ENCODE measurements at regions not wholly inside any gene's neighbourhood (a gene's known extent, or its start where the extent isn't known, plus 50 kb on each side); places are given as distances from the start of the nearest gene placed in this dataset.

DNA sequence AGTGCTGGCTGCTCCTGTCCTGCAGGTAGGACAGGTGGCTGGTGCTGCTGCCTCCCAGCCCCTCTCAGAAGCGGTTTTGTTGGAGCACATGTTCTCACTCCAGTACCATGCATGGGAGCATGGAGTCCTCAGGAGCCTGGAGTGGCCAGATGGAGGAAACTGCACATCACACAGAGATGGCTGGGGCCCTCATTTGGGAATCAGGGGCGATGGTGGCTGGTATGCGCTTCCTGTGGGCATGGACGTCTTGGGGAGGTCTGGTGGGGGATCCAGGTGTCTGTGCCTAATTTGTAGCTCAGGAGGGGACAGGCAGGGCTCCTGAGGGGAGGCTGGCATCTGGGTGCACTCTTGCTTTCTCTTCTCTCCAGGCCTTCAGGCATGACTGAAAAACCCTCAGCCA, 168.2 kb downstream of the KLF13 start:
- H2AFZ ChIP-seq (ENCODE audit: low read length), result no peak overlapping the region
- H3K79me2 ChIP-seq (ENCODE audit: low read length), result no peaks in the 10 kb centered on the region
- ChIA-PET CTCF (no interaction called here), POLR2A (ENCODE audit: unreplicated experiment) (no interaction called here)
- H3K4me1 ChIP-seq (ENCODE audit: insufficient read depth, low read length), result peaks cover 2% of the 10 kb centered on the region
- 0 out of 2 replicates have a peak, but pooled peaks cover 7% of the 10 kb centered on the region for H3K9me3 ChIP-seq (ENCODE audit: low read length)
- no peak for DNase-seq
- no peak overlapping the region for H3K9ac ChIP-seq (ENCODE audit: low read length)
- intact Hi-C loops (cut with micrococcal nuclease), result loop anchor here (5.0 kb wide), 1 partner anchor 692 kb away; no protein-coding TSS in a partner anchor
- no peaks in the 10 kb centered on the region for H3F3A ChIP-seq (ENCODE audit: low read length, unreplicated experiment)
- no peaks in the 10 kb centered on the region for H3K9me2 ChIP-seq (replicated peaks; ENCODE audit: low read length)
- no peak overlapping the region for H3K4me3 ChIP-seq (ENCODE audit: low read length)
- TF ChIP-seq EZH2 (IDR thresholded peaks at IDR 0.05; ENCODE audit: low read length, unreplicated experiment), result no peak
- H3K36me3 ChIP-seq (ENCODE audit: low read depth, low read length), result no peaks in the 10 kb centered on the region
- no peaks in the 10 kb centered on the region for H4K20me1 ChIP-seq (ENCODE audit: low read length)
- no peak overlapping the region for H3K4me2 ChIP-seq (ENCODE audit: low read length)
- no peak for ATAC-seq
- H3K27ac ChIP-seq (ENCODE audit: low read length), result no peak overlapping the region
- no TSS peak for BruUV-seq (replicated peaks)
- no peaks in the 10 kb centered on the region for H3K27me3 ChIP-seq (ENCODE audit: low read length)

DNA sequence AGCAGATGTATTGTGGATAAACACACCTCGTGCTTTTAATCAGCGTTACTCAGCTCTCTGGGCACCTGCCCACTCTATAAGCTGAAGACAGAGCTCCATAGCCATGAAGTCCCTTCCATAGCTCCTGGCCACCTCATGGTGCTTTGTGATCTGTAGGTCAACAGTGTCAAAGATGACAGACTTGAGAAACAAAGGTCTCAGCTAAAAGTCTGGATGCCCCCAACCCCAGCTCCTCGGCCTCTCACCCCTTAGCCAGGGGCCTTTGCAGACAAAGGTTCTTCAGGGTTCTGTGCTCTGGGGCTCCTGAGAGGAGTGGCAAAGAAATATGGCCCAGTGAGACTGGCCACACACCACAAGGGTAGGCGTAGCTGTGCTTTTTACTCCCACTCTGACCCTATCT, 168.6 kb downstream of the KLF13 start:
- Histone ChIP-seq H3K4me3 (ENCODE audit: low read length) (no peak overlapping the region), H3K9me3 (ENCODE audit: low read length) (0 out of 2 replicates have a peak, but pooled peaks cover 7% of the 10 kb centered on the region), H3K27ac (ENCODE audit: low read length) (no peak overlapping the region), H2AFZ (ENCODE audit: low read length) (no peak overlapping the region), H3K4me1 (ENCODE audit: insufficient read depth, low read length) (no peaks in the 10 kb centered on the region), H3K9me2 (replicated peaks; ENCODE audit: low read length) (no peaks in the 10 kb centered on the region), H3K9ac (ENCODE audit: low read length) (no peak overlapping the region), H3K27me3 (ENCODE audit: low read length) (no peaks in the 10 kb centered on the region), H3K79me2 (ENCODE audit: low read length) (no peaks in the 10 kb centered on the region), H3K36me3 (ENCODE audit: low read depth, low read length) (no peaks in the 10 kb centered on the region), H3K4me2 (ENCODE audit: low read length) (no peak overlapping the region), H3F3A (ENCODE audit: low read length, unreplicated experiment) (no peaks in the 10 kb centered on the region), H4K20me1 (ENCODE audit: low read length) (no peaks in the 10 kb centered on the region)
- ATAC-seq, result no peak
- CTCF ChIA-PET, result no interaction called here
- TF ChIP-seq, protein P1, sequence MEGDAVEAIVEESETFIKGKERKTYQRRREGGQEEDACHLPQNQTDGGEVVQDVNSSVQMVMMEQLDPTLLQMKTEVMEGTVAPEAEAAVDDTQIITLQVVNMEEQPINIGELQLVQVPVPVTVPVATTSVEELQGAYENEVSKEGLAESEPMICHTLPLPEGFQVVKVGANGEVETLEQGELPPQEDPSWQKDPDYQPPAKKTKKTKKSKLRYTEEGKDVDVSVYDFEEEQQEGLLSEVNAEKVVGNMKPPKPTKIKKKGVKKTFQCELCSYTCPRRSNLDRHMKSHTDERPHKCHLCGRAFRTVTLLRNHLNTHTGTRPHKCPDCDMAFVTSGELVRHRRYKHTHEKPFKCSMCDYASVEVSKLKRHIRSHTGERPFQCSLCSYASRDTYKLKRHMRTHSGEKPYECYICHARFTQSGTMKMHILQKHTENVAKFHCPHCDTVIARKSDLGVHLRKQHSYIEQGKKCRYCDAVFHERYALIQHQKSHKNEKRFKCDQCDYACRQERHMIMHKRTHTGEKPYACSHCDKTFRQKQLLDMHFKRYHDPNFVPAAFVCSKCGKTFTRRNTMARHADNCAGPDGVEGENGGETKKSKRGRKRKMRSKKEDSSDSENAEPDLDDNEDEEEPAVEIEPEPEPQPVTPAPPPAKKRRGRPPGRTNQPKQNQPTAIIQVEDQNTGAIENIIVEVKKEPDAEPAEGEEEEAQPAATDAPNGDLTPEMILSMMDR (conservative IDR thresholded peaks at IDR 0.05; ENCODE audit: low read depth, low read length), result no peak
- TF ChIP-seq EZH2 (IDR thresholded peaks at IDR 0.05; ENCODE audit: low read length, unreplicated experiment), result no peak
- POLR2A ChIA-PET (ENCODE audit: unreplicated experiment), result no interaction called here
- intact Hi-C loops (cut with micrococcal nuclease), result no loop called here
- no peak for DNase-seq
- BruUV-seq (replicated peaks), result no TSS peak

DNA sequence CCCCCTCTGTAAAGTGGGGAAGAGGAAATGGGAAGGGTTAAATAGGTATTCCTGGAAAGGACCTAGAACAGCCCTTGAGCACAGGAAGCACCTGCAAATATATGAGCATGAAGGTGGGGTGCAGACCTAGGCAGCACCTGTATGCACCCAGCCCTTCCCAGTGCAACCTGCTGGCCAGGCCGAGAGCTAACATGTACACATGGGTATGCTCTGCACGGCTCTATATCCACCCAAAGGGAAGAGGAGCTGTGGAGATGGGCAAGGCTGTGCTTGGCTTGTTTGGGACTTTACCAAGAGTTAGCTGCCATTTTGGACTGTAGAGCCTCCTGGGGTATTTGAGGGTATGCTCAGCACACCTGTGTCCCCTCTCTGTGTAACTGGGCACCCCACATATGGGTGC, 171.2 kb downstream of the KLF13 start:
- POLR2A ChIA-PET (ENCODE audit: unreplicated experiment), result no interaction called here
- TF ChIP-seq EZH2phosphoT487 (IDR thresholded peaks at IDR 0.05; ENCODE audit: borderline replicate concordance, low read length) (no peak), EZH2 (IDR thresholded peaks at IDR 0.05; ENCODE audit: low read length, unreplicated experiment) (no peak)
- TF ChIP-seq, protein P1 (conservative IDR thresholded peaks at IDR 0.05; ENCODE audit: low read depth, low read length), result no peak
- Histone ChIP-seq H3K4me2 (ENCODE audit: low read length) (no peak overlapping the region), H3K4me1 (ENCODE audit: insufficient read depth, low read length) (no peaks in the 10 kb centered on the region), H3F3A (ENCODE audit: low read length, unreplicated experiment) (no peaks in the 10 kb centered on the region), H3K79me2 (ENCODE audit: low read length) (no peaks in the 10 kb centered on the region), H3K27ac (ENCODE audit: low read length) (no peak overlapping the region), H3K9me2 (replicated peaks; ENCODE audit: low read length) (no peaks in the 10 kb centered on the region), H4K20me1 (ENCODE audit: low read length) (no peaks in the 10 kb centered on the region), H3K27me3 (ENCODE audit: low read length) (peaks cover 8% of the 10 kb centered on the region; the same call in 1 of the 2 replicates), H3K9ac (ENCODE audit: low read length) (no peak overlapping the region), H3K36me3 (ENCODE audit: low read depth, low read length) (no peaks in the 10 kb centered on the region), H3K4me3 (ENCODE audit: low read length) (no peak overlapping the region), H2AFZ (ENCODE audit: low read length) (no peak overlapping the region), H3K9me3 (ENCODE audit: low read length) (no peaks in the 10 kb centered on the region)
- ATAC-seq (no peak), DNase-seq (no peak)
- BruUV-seq (replicated peaks), result no TSS peak
- intact Hi-C loops (cut with micrococcal nuclease), result no loop called here
- CTCF ChIA-PET, result no interaction called here

All from PC-3 (cell line).